Activated T-cell treated with anti-CD3 and anti-CD28 coated beads, Interleukin-2, amount 50 U/mL, for 48 hours (primary cell): ENCODE measurements at regions not wholly inside any gene's neighbourhood (a gene's known extent, or its start where the extent isn't known, plus 50 kb on each side); places are given as distances from the start of the nearest gene placed in this dataset.
"Not testable (repeated sequence)": the region's sequence is repeated elsewhere in the genome, so short reads cannot be mapped to it uniquely, and the experiment has no call there.

Experiments used
- DNase-seq, 2 experiments: peaks; one replicate each; pipeline ENCODE4 v3.0.0-alpha.2; 2020

GRCh38 chr9:78383130-78383529, 86.2 kb downstream of the PSAT1 start:
- no peak for DNase-seq

DNA sequence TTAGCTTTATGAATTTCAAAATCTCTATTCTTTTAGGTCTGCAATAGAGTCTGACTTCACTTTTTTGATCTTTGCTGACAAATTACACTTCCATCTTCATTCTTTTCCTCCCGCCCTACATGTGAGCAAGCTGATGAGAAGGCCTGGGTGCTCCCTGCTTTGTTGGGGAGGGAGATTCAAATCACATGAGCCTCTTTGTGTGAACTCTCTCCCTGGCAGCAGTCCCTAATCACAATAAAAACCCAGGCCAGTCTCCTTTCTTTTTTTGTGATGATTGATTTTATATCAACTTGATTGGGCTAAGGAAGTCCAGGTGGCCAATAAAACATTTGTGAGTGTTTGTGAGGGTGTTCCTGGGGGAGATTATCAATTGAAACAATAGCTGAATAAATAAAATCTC, 89.4 kb downstream of the PSAT1 start:
- DNase-seq, result no peak

- no peak for DNase-seq
These were observed 89.8 kb downstream of the PSAT1 start for GRCh38 chr9:78386773-78387172.

- no peak for DNase-seq
These were observed 96.4 kb downstream of the PSAT1 start for GRCh38 chr9:78393340-78393739.

GRCh38 chr9:78393932-78394331, 97.0 kb downstream of the PSAT1 start:
- DNase-seq, result no peak

- no peak for DNase-seq
These were observed 99.2 kb downstream of the PSAT1 start for GRCh38 chr9:78396087-78396486.

DNA sequence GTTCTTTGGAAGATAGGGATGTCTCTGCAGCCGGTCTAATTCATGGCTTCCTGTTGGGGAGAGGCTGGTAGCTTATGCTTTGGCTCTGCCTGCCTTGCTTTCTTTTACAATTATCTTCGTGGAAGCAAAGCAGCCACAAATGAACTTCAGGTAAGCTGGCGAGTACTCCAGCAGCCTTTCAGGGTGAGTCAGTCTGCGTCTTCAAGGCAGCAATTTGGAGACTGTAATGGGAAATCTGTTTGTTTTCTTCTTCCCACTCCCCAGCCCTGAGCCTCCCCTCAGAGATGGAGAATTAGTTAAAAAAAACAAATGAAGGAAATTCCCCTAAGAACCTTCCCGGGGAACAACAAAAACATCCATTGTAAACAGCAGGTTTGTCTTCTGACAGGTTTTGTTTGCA, 100.1 kb downstream of the PSAT1 start:
- DNase-seq, result no peak

GRCh38 chr9:78397454-78397853, 100.5 kb downstream of the PSAT1 start:
- no peak for DNase-seq

- no peak for DNase-seq
These were observed 102.2 kb downstream of the PSAT1 start for GRCh38 chr9:78399153-78399552.

- no peak for DNase-seq
These were observed 103.6 kb downstream of the PSAT1 start for GRCh38 chr9:78400496-78400895.

GRCh38 chr9:78405461-78405860, 108.5 kb downstream of the PSAT1 start:
- no peak for DNase-seq

GRCh38 chr9:78406146-78406545, 109.2 kb downstream of the PSAT1 start:
- DNase-seq, result no peak

DNA sequence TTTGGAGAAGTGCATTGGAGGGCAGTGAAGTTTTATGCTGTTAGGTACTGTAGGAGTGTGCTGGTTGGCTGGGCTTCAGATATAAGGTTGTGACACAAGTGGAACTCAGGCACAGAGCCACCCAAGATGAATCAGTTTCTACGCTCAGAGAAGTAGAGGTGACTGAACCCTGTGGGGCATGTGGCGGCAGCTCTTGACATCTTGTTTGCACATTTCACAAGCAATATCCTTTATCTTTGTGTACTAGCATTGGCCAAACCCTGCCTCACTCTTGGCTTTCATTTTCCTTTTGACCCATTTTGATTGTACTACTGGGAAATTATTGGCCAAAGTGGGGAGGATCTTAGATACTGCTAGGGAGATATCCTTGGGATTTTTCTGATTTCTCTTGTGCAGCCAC, 110.0 kb downstream of the PSAT1 start:
- no peak for DNase-seq

DNA sequence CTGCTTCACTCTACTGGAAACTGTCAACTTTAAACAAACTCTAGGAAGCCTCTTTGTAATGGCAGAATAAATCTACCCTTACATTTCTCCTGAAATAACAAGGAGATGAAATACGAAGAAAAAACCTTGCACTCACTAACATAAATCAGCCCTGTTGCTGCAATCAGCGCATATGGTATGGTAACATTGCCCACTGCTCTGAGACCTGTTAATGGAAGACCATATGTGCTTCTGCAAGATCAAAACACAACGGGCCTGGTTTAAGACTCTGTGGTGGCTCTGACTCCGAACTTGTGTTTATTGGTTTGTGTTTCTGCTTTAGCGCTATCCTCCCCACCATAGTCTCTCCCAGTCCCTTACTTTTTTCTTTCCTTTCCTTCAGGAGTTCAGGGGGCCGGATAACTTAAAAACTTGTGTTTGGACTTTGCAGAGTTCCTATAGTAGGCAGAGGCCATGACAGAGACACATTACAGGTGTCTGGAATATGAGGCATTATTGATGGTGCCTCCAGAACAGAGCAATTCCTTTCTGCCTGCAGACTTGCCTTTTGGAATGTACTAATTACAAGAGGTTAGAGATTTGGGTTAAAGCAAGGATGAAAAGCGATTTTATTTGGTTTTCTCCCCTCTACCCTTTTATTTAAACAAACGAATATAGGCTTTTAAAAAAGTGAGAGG, 110.8 kb downstream of the PSAT1 start:
- DNase-seq, result no peak

- no peak for DNase-seq
These were observed 111.5 kb downstream of the PSAT1 start for GRCh38 chr9:78408388-78408787.

GRCh38 chr9:78409928-78410510, 113.1 kb downstream of the PSAT1 start:
- not testable (repeated sequence) for DNase-seq

DNA sequence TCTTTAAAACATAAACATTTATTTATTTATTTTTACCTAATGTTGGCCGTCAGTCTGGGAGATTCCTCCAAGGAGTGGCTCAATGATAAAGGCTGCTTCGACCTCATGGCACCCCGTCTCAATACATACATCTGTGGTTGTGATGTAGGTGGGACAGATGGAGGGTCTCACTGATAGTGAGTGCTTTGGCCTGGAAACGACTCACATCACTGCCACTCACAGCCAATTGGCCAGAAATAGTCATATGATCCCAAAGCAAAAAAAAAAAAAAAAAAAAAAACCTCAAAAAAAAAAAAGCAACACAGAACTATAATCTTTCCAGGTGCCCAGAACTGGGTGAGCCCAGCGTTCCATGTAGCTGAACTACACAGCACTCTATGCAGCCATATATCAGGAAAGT, 125.4 kb downstream of the PSAT1 start:
- DNase-seq, result no peak

GRCh38 chr9:78424299-78424698, 127.4 kb downstream of the PSAT1 start:
- DNase-seq, result no peak

GRCh38 chr9:78428640-78429039, 131.7 kb downstream of the PSAT1 start:
- DNase-seq, result no peak

- DNase-seq, result no peak
These were observed 133.5 kb downstream of the PSAT1 start for GRCh38 chr9:78430387-78430786.

DNA sequence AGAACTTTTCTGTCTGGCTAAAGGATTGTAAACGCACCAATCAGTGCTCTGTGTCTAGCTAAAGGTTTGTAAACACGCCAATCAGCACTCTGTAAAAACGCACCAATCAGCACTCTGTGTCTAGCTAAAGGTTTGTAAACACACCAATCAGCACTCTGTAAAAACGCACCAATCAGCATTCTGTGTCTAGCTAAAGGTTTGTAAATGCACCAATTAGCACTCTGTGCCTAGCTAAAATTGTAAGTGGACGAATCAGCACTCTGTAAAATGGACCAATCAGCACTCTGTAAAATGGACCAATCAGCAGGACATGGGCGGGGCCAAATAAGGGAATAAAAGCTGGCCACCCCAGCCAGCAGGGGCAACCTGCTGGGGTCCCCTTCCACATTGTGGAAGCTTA, 134.1 kb downstream of the PSAT1 start:
- not testable (repeated sequence) for DNase-seq

DNA sequence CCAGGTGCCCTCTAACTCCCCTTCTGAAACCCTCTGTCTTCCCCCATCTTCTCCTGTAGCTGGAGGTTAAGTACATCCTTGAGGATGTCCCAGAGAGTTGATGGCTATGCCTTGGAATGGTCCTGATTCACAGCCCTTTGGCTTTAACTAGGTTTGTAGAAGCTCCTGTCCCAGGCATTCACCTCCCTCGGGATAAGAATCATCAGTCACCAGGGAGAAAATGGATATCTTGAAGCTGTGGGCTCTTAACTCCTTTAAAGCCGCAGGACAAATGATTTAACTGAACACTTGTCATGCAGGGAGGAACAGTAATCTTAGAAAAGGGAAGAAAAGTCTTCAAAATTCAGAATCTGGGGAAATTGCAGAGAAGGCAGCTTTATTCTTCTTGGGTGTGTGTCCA, 139.9 kb downstream of the PSAT1 start:
- no peak for DNase-seq

- no peak for DNase-seq
These were observed 140.4 kb downstream of the PSAT1 start for GRCh38 chr9:78437296-78437695.

DNA sequence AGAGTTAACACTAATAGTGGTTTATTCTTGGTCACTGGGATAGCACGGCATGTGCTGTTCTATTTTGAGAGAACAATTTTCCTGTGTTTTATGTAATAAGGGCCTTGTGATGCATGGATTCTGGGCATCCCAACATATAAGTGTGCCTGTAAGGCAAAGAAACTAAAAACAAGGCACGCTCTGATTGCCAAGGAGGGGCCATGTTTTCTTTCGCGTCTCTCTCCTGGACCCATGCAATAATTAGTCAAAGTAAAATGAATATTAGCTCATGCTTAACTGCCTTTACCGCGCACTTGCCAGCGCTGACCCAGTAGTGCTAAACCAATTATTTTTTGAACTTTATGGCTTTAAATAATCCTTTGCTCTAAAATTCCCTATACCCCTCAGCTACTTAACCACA, 140.9 kb downstream of the PSAT1 start:
- no peak for DNase-seq

GRCh38 chr9:78438211-78438610, 141.3 kb downstream of the PSAT1 start:
- DNase-seq, result no peak
